ENCODE measurements at regions not wholly inside any gene's neighbourhood (a gene's known extent, or its start where the extent isn't known, plus 50 kb on each side); places are given as distances from the start of the nearest gene placed in this dataset.

- Histone ChIP-seq H3K9ac (ENCODE audit: low read depth, low read length) (no peak overlapping the region), H3K9me1 (ENCODE audit: insufficient read depth, low read length) (no peaks in the 10 kb centered on the region), H2BK20ac (ENCODE audit: low read depth, low read length) (no peak overlapping the region), H2BK5ac (ENCODE audit: low read depth, low read length, poor library complexity, severe bottlenecking) (no peak overlapping the region), H4K8ac (ENCODE audit: low read depth in 2 of 2, low read length in 2 of 2) (no peak overlapping the region), H2AK5ac (ENCODE audit: low read depth, low read length) (no peak overlapping the region), H4K5ac (ENCODE audit: low read depth, low read length) (no peak overlapping the region), H2AK9ac (replicated peaks; ENCODE audit: low read depth, low read length, poor library complexity) (no peak overlapping the region), H3K4me3 (ENCODE audit: insufficient read depth, low read depth, low read length) (no peak overlapping the region), H3K4me1 (ENCODE audit: control insufficient read depth, insufficient read depth, low read length) (no peaks in the 10 kb centered on the region), H3K79me1 (ENCODE audit: low read depth in 1 of 2, low read length in 2 of 2) (no peaks in the 10 kb centered on the region), H3K27ac (ENCODE audit: insufficient read depth, low read length) (no peak overlapping the region), H2BK120ac (ENCODE audit: low read depth, low read length) (no peak overlapping the region), H3K4me2 (ENCODE audit: low read depth, low read length) (no peak overlapping the region), H3K9me3 (ENCODE audit: control insufficient read depth, insufficient read depth, low read length) (no peaks in the 10 kb centered on the region), H3K4ac (ENCODE audit: low read depth, low read length) (no peak overlapping the region), H3K36me3 (ENCODE audit: control insufficient read depth, insufficient read depth, low read length) (no peaks in the 10 kb centered on the region), H4K91ac (ENCODE audit: insufficient read depth, low read depth, low read length) (no peak overlapping the region), H3K56ac (ENCODE audit: extremely low read depth, insufficient read depth, low read length) (no peak overlapping the region), H2AFZ (replicated peaks; ENCODE audit: low read length, poor library complexity) (no peak overlapping the region), H4K20me1 (ENCODE audit: insufficient read depth, low read length) (no peaks in the 10 kb centered on the region), H3K14ac (replicated peaks; ENCODE audit: low read depth, low read length) (no peak overlapping the region), H3K23ac (ENCODE audit: low read depth, low read length) (no peak overlapping the region), H2BK15ac (ENCODE audit: low read depth, low read length) (no peak overlapping the region), H3K27me3 (ENCODE audit: control insufficient read depth, insufficient read depth, low read length) (no peaks in the 10 kb centered on the region), H3K18ac (ENCODE audit: low read depth, low read length) (no peak overlapping the region)
- no CpG with 5 or more reads among the region's 1 CpG for WGBS, 2 experiments (ENCODE audit: extremely low coverage in 2 of 2, insufficient read length in 1 of 2)
- ChIA-PET CTCF (no interaction called here), POLR2A (ENCODE audit: unreplicated experiment) (interaction anchor here (0.5 kb wide), 1 partner anchor 131 kb away, joined by 3 read pairs; no protein-coding TSS in a partner anchor)
- intact Hi-C loops (cut with micrococcal nuclease) (no loop called here), dilution Hi-C loops (cut with HindIII; ENCODE audit: low sequenced_read_pairs, unreplicated experiment) (no loop called here), in situ Hi-C loops (cut with MboI; ENCODE audit: low sequenced_read_pairs) (no loop called here)
- BruUV-seq (replicated peaks) = no TSS peak
- TF ChIP-seq MAZ (IDR thresholded peaks at IDR 0.05; ENCODE audit: borderline replicate concordance, low read depth, low read length) (no peak), RFX5 (IDR thresholded peaks at IDR 0.05; ENCODE audit: low read depth, low read length) (no peak), SMC3 (IDR thresholded peaks at IDR 0.05; ENCODE audit: low read depth, low read length) (no peak), RCOR1 (IDR thresholded peaks at IDR 0.05; ENCODE audit: insufficient replicate concordance, low read length) (no peak), FOS (IDR thresholded peaks at IDR 0.05; ENCODE audit: low read depth, low read length) (no peak)
- ATAC-seq (ENCODE audit: low read depth) (no peak), DNase-seq (no peak)
Measured at GRCh38 chr13:73419186-73419585, 360.4 kb downstream of the KLF5 start.
